HG02938 (cell line): ENCODE measurements at regions not wholly inside any gene's neighbourhood (a gene's known extent, or its start where the extent isn't known, plus 50 kb on each side); places are given as distances from the start of the nearest gene placed in this dataset.

Source experiments
- ATAC-seq: cut with Tn5 transposase; IDR thresholded peaks from one replicate; pipeline ENCODE4 v1.9.1; 2021; ENCODE audit warnings: mild to moderate bottlenecking, moderate library complexity; ENCODE audit not compliant: unreplicated experiment

DNA sequence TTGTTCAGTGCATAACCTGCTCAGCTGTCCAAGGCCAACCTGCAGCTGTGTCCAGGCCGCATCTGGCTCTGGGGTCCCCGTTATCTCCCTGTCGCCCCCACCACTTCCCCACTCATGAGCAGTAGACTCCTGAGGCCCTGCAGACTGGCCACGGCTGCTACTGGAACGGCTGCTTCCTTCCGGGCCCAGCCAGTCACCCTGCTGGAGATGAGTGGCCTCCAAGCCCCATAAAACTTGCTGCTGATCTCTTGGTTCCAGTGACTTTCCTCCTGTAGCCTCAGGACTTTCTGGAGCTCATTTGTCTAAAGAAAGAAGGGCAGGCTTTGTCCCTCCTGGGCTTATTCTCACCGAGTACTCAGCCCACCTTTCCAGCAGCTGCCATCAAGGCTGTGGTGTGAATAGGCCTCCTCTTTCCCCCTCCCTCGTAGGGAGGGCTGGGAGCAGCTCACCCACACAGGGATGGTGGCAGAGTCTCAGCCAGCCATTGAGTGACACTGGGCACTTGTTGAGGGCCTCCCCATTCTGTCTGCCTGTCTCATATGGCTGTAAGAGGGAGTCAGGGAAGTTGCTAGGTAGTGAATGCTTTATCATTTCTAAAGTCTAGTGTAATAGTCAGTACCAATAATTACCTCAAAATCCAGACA is 257.3 kb downstream of the MYCN start:
- ATAC-seq = no peak

- ATAC-seq = no peak
Observed at GRCh38 chr2:16196687-16197503, 256.5 kb downstream of the MYCN start.

DNA sequence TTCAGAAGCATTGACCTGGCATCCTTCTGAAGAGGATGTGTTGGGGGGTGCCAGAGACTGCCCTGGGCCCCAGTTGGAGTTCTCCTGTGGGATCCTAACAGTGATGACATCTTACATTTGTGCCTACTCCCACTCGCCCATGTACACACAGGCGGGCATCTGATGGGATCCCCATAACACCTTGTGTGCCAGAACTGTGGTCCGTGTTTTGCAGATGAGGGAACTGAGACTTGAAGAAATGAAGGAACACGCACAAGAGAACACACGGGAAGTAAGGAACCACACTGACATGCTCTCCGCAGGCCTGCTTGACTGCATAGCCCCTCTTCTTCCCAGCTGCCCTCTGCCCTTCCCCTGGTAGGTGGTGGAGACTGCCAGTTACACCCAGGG is 255.3 kb downstream of the MYCN start:
- ATAC-seq = no peak

GRCh38 chr2:16194931-16195680 is 254.8 kb downstream of the MYCN start:
- no peak for ATAC-seq

GRCh38 chr2:16194530-16194929 is 254.2 kb downstream of the MYCN start:
- ATAC-seq = no peak

DNA sequence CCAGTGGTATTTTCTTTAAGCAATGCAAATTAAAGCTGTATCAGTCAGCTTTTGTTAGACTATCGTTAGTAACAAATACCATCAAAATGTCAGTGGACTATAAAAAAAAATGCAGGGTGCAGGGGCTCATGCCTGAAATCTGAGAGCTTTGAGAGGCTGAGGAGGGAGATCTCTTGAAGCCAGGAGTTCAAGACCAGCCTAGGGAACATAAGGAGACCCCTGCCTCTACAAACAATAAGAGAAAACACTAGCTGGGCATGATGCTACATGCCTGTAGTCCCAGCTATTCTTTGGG is 253.7 kb downstream of the MYCN start:
- no peak for ATAC-seq

- no peak for ATAC-seq
Observed at GRCh38 chr2:16192416-16193216, 252.3 kb downstream of the MYCN start.

- ATAC-seq = no peak
Observed at GRCh38 chr2:16191431-16192200, 251.3 kb downstream of the MYCN start.

GRCh38 chr2:16190446-16191270 is 250.3 kb downstream of the MYCN start:
- ATAC-seq = no peak

DNA sequence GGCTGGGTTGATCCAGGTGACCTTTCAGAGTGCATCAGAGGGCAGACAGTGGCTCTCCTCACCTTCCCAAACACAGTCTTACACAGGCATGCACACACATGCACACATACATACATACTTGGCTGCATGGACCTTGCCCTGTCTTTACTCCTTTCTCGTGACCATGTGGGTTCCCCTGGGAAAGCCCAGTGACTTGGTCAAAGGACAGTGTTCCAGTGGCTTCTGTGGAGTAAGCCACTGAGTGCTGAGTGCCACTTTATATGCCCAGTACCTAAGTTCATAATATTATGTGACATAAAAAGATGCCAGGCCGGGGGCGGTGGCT is 249.4 kb downstream of the MYCN start:
- no peak for ATAC-seq

DNA sequence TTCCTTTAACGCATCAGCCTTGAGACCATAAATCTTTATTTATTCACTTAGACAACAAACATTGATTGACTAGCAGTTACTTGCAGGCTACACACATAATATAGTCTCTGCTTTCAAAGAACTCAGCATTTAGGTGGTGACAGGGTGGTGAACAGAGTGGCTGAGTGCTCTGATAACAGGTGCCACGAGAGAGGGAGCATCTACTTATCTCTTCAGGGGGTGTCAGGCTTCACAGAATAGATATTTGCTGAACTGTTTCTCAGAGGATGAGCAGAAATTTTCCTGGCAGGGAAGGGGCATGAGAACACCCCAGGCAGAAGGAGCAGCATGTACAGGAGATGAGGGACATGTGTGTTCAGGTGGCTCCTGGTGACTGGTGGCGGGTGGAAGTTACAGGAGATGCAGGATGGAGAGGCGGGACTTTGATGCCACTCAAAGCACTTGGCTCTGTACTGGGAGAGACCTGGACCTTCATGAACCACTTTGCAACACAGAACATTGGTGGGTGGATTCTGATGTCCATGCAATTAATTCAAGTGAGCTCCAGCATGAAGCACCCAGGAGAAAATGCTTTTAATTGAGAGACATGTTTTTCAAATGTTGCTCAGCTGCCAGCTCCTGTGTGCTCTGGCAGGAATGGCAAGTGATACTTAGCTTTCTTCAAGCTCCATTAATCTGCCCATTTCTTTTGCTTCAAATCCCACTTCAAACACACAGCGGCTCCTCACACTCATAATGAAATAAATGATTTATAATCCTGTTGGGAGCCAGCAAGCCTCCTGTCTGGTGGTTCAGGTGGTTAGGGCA is 248.9 kb downstream of the MYCN start:
- ATAC-seq = no peak

- no peak for ATAC-seq
Observed at GRCh38 chr2:16188261-16188890, 248.0 kb downstream of the MYCN start.

GRCh38 chr2:16187482-16187817 is 247.1 kb downstream of the MYCN start:
- ATAC-seq = no peak

GRCh38 chr2:16186661-16187481 is 246.5 kb downstream of the MYCN start:
- ATAC-seq = peak; percentile 55

- no peak for ATAC-seq
Observed at GRCh38 chr2:16185801-16186272, 245.5 kb downstream of the MYCN start.

- no peak for ATAC-seq
Observed at GRCh38 chr2:16184945-16185660, 244.8 kb downstream of the MYCN start.

DNA sequence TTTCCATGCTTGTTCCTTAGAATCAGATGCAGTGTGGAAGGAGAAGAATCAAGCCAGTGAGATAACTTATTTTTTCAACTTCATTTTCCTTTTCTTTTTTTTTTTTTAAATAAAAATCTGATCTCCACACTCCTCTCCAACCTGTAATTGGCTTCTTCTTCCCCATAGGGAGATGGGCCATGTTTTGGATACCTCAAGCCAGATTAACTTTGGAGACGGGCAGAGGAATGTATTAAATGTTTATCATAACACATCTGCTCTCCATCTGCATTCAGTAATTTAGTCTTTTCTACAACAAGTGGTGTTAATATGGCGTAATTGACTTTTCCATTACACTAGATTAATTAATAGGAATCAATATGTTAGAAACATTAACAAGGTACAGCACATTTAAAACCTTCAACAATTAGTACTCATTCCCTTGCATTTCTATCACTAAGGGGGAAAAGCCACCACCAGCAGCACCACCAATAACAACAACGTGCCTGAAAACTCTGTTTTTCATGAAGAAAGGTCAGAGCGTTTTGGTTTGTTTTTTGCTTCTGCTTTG is 244.1 kb downstream of the MYCN start:
- no peak for ATAC-seq
